AG04450 (cell line): ENCODE measurements at regions not wholly inside any gene's neighbourhood (a gene's known extent, or its start where the extent isn't known, plus 50 kb on each side); places are given as distances from the start of the nearest gene placed in this dataset.
"Not testable (repeated sequence)": the region's sequence is repeated elsewhere in the genome, so short reads cannot be mapped to it uniquely, and the experiment has no call there.

Experiments used
- CTCF ChIA-PET: fragments of 300-600, 350-600 bp; formaldehyde crosslinking; extraction: SDS; loops from one replicate; lab custom pipeline; 2022; ENCODE audit warnings: antibody characterized with exemption, inconsistent platforms; lab: Charles Lee
- POLR2A ChIA-PET: fragments of 350-600 bp; formaldehyde crosslinking; extraction: SDS; loops from one replicate; lab custom pipeline; 2021; ENCODE audit warnings: antibody characterized with exemption, inconsistent platforms; lab: Yijun Ruan, JAX
- DNase-seq: peaks from one replicate; pipeline ENCODE4 v3.0.0-alpha.2; 2011; ENCODE audit warnings: low read depth, low spot score
- H3K27ac ChIP-seq: one replicate; pipeline ENCODE4 v1.5.1; 2012; ENCODE audit warnings: low read depth, low read length, control low read depth
- H3K27me3 ChIP-seq: one replicate; pipeline ENCODE4 v1.6.0; 2012; ENCODE audit warnings: low read length; ENCODE audit not compliant: control insufficient read depth, insufficient read depth
- H3K4me3 ChIP-seq: 2 replicates; pipeline ENCODE4 v1.5.1; 2011; ENCODE audit warnings: mild to moderate bottlenecking, low read depth, low read length, control low read depth
- H3K9me3 ChIP-seq: 2 replicates; pipeline ENCODE4 v1.5.1; 2012; ENCODE audit warnings: low read length; ENCODE audit not compliant: control insufficient read depth, insufficient read depth
- TF ChIP-seq, protein P1 (sequence below): IDR thresholded peaks from 2 replicates; pipeline ENCODE4 v1.5.1; 2011; ENCODE audit warnings: low read depth, low read length, control low read depth, inconsistent platforms

DNA sequence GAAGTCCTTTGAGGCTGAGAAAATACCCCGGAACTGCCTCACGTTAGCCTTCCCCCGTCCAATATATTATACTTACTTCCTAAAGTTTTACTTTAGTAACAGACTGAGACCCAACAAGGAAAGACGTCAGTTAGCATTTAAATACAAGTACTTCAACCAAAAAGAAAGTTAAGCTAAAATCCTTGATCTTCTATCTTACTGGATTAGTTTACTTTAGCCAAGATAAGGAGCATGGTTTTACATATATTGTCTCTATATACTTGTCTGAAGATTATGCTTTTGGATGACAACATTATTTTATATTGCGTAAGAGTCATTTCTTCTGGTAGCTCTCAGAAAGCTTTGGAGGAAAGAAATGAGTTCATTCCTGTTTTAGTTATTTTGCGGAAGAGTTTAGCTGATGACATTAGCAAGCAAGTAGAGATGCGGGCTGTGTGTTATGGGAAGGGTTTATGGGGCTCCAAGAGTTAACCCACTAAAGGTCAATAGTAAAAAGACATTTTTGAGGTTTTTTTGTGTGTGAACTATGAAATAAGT lies 532.9 kb downstream of the ZNF516 start:
- CTCF ChIA-PET: no interaction called here
- TF ChIP-seq, protein P1, sequence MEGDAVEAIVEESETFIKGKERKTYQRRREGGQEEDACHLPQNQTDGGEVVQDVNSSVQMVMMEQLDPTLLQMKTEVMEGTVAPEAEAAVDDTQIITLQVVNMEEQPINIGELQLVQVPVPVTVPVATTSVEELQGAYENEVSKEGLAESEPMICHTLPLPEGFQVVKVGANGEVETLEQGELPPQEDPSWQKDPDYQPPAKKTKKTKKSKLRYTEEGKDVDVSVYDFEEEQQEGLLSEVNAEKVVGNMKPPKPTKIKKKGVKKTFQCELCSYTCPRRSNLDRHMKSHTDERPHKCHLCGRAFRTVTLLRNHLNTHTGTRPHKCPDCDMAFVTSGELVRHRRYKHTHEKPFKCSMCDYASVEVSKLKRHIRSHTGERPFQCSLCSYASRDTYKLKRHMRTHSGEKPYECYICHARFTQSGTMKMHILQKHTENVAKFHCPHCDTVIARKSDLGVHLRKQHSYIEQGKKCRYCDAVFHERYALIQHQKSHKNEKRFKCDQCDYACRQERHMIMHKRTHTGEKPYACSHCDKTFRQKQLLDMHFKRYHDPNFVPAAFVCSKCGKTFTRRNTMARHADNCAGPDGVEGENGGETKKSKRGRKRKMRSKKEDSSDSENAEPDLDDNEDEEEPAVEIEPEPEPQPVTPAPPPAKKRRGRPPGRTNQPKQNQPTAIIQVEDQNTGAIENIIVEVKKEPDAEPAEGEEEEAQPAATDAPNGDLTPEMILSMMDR: no peak
- POLR2A ChIA-PET: no interaction called here
- no peak for DNase-seq
- Histone ChIP-seq H3K4me3 (no peak overlapping the region), H3K27me3 (no peaks in the 10 kb centered on the region), H3K27ac (no peak overlapping the region), H3K9me3 (peaks cover 9% of the 10 kb centered on the region)

DNA sequence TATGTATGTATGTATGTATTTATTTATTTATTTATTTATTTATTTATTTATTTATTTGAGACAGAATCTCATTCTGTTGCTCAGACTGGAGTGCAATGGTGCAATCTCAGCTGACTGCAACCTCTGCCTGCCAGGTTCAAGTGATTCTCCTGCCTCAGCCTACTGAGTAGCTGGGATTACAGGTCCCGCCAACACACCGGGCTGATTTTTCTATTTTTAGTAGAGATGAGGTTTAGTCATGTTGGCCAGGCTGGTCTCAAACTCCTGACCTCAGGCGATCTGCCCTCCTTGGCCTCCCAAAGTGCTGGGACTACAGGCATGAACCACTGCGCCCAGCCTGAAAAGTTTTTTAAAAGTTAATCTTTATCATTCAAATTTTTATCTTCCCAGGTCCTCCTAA lies 532.9 kb upstream of the SMIM21 start:
- DNase-seq, CTCF ChIA-PET, H3K27me3 ChIP-seq, H3K4me3 ChIP-seq, H3K9me3 ChIP-seq, POLR2A ChIA-PET, H3K27ac ChIP-seq: not testable (repeated sequence)

DNA sequence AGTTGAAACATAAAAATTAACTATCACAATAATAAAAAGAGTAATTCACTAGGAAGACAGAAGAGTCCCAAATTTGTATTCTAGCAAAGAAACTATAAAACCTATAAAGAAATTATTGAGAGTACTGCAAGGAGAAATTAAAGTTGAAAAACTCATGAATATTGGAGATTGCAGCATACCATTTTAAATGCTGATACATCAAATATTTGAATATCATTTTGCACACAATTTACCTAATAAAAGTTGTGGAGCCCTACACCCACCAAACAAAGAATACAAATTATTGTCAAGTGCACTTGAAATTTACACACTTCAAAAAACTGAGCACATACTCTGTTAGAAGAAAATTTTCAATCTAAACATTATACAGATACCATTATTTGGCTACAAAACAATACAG lies 531.6 kb upstream of the SMIM21 start:
- no peak overlapping the region for H3K27ac ChIP-seq
- CTCF ChIA-PET: no interaction called here
- no peaks in the 10 kb centered on the region for H3K27me3 ChIP-seq
- POLR2A ChIA-PET: no interaction called here
- no peak for DNase-seq
- no peak overlapping the region for H3K4me3 ChIP-seq
- no peaks in the 10 kb centered on the region; the same call in 1 of the 2 replicates for H3K9me3 ChIP-seq
- TF ChIP-seq, protein P1: no peak

DNA sequence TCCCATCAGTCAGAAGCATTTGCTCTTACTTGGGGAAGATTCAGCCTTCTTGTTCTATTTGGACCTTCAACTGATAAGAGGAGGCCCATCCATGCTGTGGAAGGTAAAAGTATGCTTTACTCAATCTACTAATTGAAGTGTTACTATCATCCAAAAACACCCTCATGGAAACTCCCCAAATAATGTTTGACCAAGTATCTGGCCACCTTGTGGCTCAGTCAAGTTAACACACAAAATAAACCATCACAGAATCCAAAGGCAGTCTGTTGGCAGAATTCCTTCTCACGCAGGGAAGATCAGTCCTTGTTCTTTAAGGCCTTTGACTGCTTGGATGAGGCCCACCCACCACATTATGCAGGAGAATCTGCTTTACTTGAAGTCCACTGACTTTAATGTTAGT lies 531.2 kb upstream of the SMIM21 start:
- no peaks in the 10 kb centered on the region for H3K27me3 ChIP-seq
- H3K9me3 ChIP-seq: no peaks in the 10 kb centered on the region; the same call in 1 of the 2 replicates
- no peak for DNase-seq
- no peak overlapping the region for H3K27ac ChIP-seq
- H3K4me3 ChIP-seq: no peak overlapping the region
- CTCF ChIA-PET: no interaction called here
- POLR2A ChIA-PET: no interaction called here
- TF ChIP-seq, protein P1: no peak

DNA sequence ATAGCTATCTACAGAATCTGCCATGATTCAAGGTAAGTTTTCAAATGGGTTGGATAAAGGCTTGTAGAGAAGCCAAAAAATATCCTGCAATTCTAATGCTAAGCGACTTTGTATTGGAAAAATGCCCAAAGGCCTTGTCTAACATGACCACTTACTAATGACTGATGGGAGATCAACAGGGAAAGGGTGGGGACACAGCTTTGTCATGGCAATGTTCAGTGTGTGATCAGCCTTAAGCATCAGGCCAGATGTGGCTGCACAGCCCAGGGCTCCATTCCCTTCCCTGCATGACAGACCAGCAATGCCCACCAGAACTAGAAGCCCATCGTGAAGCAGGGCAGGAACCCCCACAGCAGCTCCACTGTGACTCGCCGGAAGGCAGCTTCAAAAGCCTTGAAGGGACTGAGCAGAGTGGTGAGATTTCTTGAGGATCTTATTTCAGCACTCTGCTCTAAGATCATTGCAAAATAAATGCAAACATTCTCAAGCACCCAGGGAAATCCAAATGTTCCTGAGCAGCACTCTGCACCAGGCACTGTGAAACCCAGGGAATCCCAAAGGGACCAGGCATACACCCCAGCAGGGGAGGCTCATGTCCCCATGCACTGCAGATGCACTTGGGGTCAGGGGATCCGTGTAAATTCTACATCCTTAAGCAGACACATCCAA lies 517.9 kb upstream of the SMIM21 start:
- TF ChIP-seq, protein P1: no peak
- no peak overlapping the region for H3K4me3 ChIP-seq
- no peak for DNase-seq
- peaks cover 16% of the 10 kb centered on the region; the same call in 1 of the 2 replicates for H3K9me3 ChIP-seq
- ChIA-PET POLR2A (no interaction called here), CTCF (no interaction called here)
- H3K27me3 ChIP-seq: no peaks in the 10 kb centered on the region
- H3K27ac ChIP-seq: no peak overlapping the region
